Heart right ventricle (tissue), 16 donors: ENCODE measurements at regions not wholly inside any gene's neighbourhood (a gene's known extent, or its start where the extent isn't known, plus 50 kb on each side); places are given as distances from the start of the nearest gene placed in this dataset.

Experiments used
- ATAC-seq, 8 donors: fragments of 200-7000 bp; cut with Tn5 transposase; one replicate each; pipeline ENCODE4 v1.9.1; 2020; ENCODE audit warnings: mild to moderate bottlenecking in 8 of 8, moderate library complexity in 8 of 8, moderate number of reproducible peaks in 1 of 8
- DNase-seq, 2 donors: peaks; one replicate each; pipeline ENCODE4 v3.0.0-alpha.2; 2020
- H3K27ac ChIP-seq, 10 donors: fragments of 200-600 bp; sonication (generic) in 2 of 10; one replicate each; pipeline versions ENCODE4 v1.5.0 to v1.8.0; 2020 to 2022; ENCODE audit warnings: mild to moderate bottlenecking in 3 of 10
- H3K27me3 ChIP-seq, 7 donors: fragments of 200-600 bp; one replicate each; pipeline ENCODE4 v1.8.0; 2021 to 2022; ENCODE audit warnings: mild to moderate bottlenecking in 2 of 7
- H3K36me3 ChIP-seq, 9 donors: fragments of 200-600 bp; sonication (generic) in 1 of 9; one replicate each; pipeline versions ENCODE4 v1.5.0 to v1.8.0; 2020 to 2022; ENCODE audit warnings: mild to moderate bottlenecking in 2 of 9
- H3K4me1 ChIP-seq, 9 donors: fragments of 200-600 bp; sonication (generic) in 1 of 9; one replicate each; pipeline versions ENCODE4 v1.5.0 to v1.8.0; 2020 to 2022; ENCODE audit warnings: mild to moderate bottlenecking in 4 of 9
- H3K4me3 ChIP-seq, 10 donors: fragments of 200-600 bp; sonication (generic) in 2 of 10; one replicate each; pipeline versions ENCODE4 v1.5.0 to v1.8.0; 2020 to 2022; ENCODE audit warnings: mild to moderate bottlenecking in 7 of 10, moderate library complexity in 2 of 10
- H3K9me3 ChIP-seq, 11 donors: fragments of 200-600 bp in 10 of 11; sonication (generic) in 2 of 11; one replicate each; pipeline versions ENCODE4 v1.5.0 to v1.8.0; 2013 to 2022; ENCODE audit warnings: mild to moderate bottlenecking in 2 of 11, control low read depth in 1 of 11, moderate library complexity in 1 of 11
- WGBS, 2 donors: extraction: QIAGEN DNeasy Blood & Tissue Kit; methylation state at CpG; one replicate each; pipeline ENCODE4 v1.1.7; 2013; ENCODE audit warnings: inconsistent platforms in 1 of 2; 5-methylcytosine and 5-hydroxymethylcytosine counted together
- intact Hi-C, 10 donors: fragments of 100-400 bp; cut with DNase I; formaldehyde crosslinking; loops; one replicate each; pipeline versions ENCODE4 v1.11.1 to v1.14.2; 2022
- TF ChIP-seq, protein P1 (sequence below), 9 donors: fragments of 200-600 bp; sonication (generic) in 2 of 9; IDR thresholded peaks; one replicate each; pipeline versions ENCODE4 v1.5.0 to v1.8.0; 2021 to 2022; ENCODE audit warnings: antibody characterized with exemption in 9 of 9, mild to moderate bottlenecking in 5 of 9, moderate library complexity in 1 of 9
- donor health status: Arrhythmogenic right ventricular cardiomyopathy.
- donor health status: ischemic (EF 13 %, LVEDD 7.1; RV severe dilation, severe dysfunction).
- donor health status: healthy with polysubstance abuse.
- donor health status: DM: no; HTN: yes; CAD: no.
- donor health status: DM: no; HTN: no; CAD: no.
- donor health status: ischemic (EF 25% LVEDD 6.9; RV normal size, moderate dysfunction).
- donor health status: ischemic (EF 25% LVEDD 5.7; RV mildly dilated, moderate dysfunction).
- donor health status: healthy.
- donor health status: DM: yes; HTN: yes; CAD: no.
- donor health status: Ischemic cardiomyopathy.
- donor health status: ischemic (EF 35%, LVEDD 5.7; RV mildly dilated, moderate dysfunction).
- donor health status: nonischemic (EF 11% LVEDD 7.7; RV severe dilation, severe dysfunction).
- donor health status: DM: yes; HTN: yes; CAD: no.
- donor health status: PGD.
- donor health status: ischemic (EF 29% LVEDD 5.4; RV normal size, mild dysfunction).
- donor health status: nonischemic (EF 23%, LVEDD 6.1; RV moderate dilation, normal function).

DNA sequence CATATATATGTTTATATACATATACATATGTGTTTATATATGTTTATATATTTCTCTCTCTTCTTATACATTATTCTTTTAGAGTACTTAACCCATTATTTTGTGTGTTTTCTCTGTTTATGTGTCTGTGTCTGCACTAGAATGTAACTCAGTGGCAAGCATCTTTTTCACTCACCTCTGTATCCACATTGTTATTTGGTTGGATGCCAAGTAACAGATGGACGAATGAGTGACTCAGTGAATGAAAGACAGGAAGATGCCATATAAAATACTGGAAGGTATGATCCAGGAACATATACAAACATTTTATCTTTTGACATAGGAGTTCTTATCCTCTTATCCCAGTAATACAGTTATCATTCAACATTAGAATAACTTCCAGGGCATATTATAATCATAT lies 684.8 kb downstream of the RNF144A start:
- no peaks in the 10 kb centered on the region for H3K36me3 ChIP-seq
- peaks cover 0 to 10% (median 0%) of the 10 kb centered on the region in 11 donors for H3K9me3 ChIP-seq
- peaks cover 0 to 5% (median 0%) of the 10 kb centered on the region in 7 donors for H3K27me3 ChIP-seq
- DNase-seq (no peak), ATAC-seq (no peak)
- no peak overlapping the region for H3K27ac ChIP-seq
- no peak overlapping the region for H3K4me3 ChIP-seq
- TF ChIP-seq, protein P1, sequence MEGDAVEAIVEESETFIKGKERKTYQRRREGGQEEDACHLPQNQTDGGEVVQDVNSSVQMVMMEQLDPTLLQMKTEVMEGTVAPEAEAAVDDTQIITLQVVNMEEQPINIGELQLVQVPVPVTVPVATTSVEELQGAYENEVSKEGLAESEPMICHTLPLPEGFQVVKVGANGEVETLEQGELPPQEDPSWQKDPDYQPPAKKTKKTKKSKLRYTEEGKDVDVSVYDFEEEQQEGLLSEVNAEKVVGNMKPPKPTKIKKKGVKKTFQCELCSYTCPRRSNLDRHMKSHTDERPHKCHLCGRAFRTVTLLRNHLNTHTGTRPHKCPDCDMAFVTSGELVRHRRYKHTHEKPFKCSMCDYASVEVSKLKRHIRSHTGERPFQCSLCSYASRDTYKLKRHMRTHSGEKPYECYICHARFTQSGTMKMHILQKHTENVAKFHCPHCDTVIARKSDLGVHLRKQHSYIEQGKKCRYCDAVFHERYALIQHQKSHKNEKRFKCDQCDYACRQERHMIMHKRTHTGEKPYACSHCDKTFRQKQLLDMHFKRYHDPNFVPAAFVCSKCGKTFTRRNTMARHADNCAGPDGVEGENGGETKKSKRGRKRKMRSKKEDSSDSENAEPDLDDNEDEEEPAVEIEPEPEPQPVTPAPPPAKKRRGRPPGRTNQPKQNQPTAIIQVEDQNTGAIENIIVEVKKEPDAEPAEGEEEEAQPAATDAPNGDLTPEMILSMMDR (IDR thresholded peaks at IDR 0.05), result no peak
- 42 to 51% methylated on average over 1 of the region's 1 CpG for WGBS, 2 donors
- H3K4me1 ChIP-seq, result no peaks in the 10 kb centered on the region
- intact Hi-C loops, result no loop called here

DNA sequence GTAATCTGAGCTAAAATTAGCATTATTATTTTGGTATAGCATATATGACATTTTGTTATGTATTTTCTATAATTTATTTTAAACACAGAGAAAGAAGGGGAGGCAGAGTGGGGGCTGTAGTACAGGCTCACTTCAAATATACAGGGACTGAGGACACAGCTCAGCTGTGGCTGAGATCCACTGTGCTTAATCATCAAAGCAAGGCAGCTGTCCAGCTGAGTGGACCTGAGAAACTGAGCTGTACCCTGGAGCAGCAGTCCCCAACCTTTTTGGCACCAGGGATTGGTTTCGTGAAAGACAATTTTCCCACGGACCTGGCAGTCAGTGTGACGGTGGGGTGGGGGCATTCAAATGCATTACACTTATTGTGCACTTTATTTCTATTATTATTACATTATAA lies 687.2 kb downstream of the RNF144A start:
- H3K4me3 ChIP-seq, result no peak overlapping the region
- no peaks in the 10 kb centered on the region for H3K36me3 ChIP-seq
- H3K27me3 ChIP-seq, result peaks cover 0 to 5% (median 0%) of the 10 kb centered on the region in 7 donors
- DNase-seq (no peak), ATAC-seq (no peak)
- H3K9me3 ChIP-seq, result peaks cover 0 to 10% (median 0%) of the 10 kb centered on the region in 11 donors
- 80 to 83% methylated on average over 3 of the region's 3 CpGs for WGBS, 2 donors
- no peaks in the 10 kb centered on the region for H3K4me1 ChIP-seq
- intact Hi-C loops, result no loop called here
- TF ChIP-seq, protein P1 (IDR thresholded peaks at IDR 0.05), result no peak
- no peak overlapping the region for H3K27ac ChIP-seq

DNA sequence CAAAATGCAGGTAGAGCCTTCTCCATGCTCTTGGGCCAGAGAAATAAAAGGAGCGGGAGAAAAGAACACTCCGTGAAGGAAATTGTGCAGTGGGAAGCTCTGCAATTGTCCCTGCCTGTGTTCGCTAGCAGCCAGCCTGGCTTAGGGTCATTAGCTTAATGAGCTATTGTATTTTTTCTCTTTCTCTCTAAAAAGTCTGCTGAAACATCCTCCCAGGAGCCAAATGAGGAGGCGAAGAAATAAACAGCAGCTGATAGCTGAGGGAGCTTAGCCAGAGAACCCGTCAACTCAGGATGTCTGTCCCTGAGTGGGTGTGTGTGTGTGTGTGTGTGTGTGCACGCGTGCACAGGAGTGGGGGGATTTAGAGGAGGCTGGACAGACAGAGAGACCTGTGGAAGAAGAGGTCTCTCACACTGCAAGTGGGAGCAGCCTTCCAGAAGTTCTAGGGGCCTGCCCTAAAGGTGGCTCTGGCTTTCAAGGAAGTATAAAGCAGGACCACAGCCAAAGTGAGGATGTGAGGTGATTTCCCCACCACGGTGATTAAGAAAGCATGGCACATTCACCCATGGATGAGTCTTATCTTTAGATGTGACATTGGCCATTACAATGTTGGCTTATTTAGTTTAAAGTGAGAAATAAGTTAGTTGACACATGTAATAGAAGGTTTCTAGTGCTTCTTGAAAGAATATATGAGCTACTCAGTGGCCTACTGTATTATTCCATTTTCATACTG lies 690.4 kb downstream of the RNF144A start:
- no peak overlapping the region for H3K4me3 ChIP-seq
- no peak for ATAC-seq
- WGBS, 2 donors, result 45 to 49% methylated on average over 8 of the region's 8 CpGs
- TF ChIP-seq, protein P1 (IDR thresholded peaks at IDR 0.05), result no peak
- no peak for DNase-seq
- H3K4me1 ChIP-seq, result no peaks in the 10 kb centered on the region
- intact Hi-C loops, result no loop called here
- H3K27me3 ChIP-seq, result no peaks in the 10 kb centered on the region
- H3K9me3 ChIP-seq, result peaks cover 0 to 5% (median 0%) of the 10 kb centered on the region in 11 donors
- H3K27ac ChIP-seq, result no peak overlapping the region
- no peaks in the 10 kb centered on the region for H3K36me3 ChIP-seq

DNA sequence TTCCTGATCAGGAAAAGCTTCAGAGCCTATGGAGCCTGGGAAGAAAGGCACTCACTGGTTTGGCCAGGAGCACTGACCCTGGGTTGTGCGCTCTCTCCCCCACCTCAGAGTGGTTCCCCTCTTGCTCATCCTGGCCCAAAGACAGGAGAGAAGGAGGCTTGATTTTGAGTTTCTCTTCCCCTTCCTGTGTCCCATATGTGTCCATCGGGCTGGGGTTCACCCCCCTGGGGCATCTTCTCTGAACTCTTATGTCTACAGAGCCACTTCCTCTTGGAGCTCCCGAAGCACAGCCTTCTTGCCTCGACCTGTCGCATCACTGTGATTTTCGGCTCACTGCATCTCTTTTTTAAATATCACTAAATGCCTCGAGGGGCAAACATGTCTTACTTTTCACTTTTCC lies 692.3 kb downstream of the RNF144A start:
- TF ChIP-seq, protein P1 (IDR thresholded peaks at IDR 0.05), result no peak
- Histone ChIP-seq H3K36me3 (no peaks in the 10 kb centered on the region), H3K4me3 (no peak overlapping the region), H3K27ac (no peak overlapping the region), H3K4me1 (no peaks in the 10 kb centered on the region), H3K9me3 (no peaks in the 10 kb centered on the region), H3K27me3 (peaks cover 0 to 5% (median 0%) of the 10 kb centered on the region in 7 donors)
- ATAC-seq (no peak), DNase-seq (no peak)
- 80 to 88% methylated on average over 7 of the region's 7 CpGs for WGBS, 2 donors
- intact Hi-C loops, result no loop called here
